Type B pancreatic cell (in vitro differentiated cells): ENCODE measurements at regions not wholly inside any gene's neighbourhood (a gene's known extent, or its start where the extent isn't known, plus 50 kb on each side); places are given as distances from the start of the nearest gene placed in this dataset.

Experiments
- DNase-seq: peaks from one replicate; pipeline ENCODE4 v3.0.0; 2021; ENCODE audit warnings: mixed read lengths; ENCODE audit not compliant: unreplicated experiment; ENCODE audit errors: extremely low spot score
- H3K27ac Mint-ChIP-seq: 2 replicates; pipeline ENCODE4 v1.8.0; 2021; ENCODE audit warnings: mild to moderate bottlenecking, mixed read lengths
- H3K27me3 Mint-ChIP-seq: 2 replicates; pipeline ENCODE4 v1.8.0; 2021; ENCODE audit warnings: mixed read lengths
- H3K36me3 Mint-ChIP-seq: 2 replicates; pipeline ENCODE4 v1.8.0; 2021; ENCODE audit warnings: mixed read lengths
- H3K4me1 Mint-ChIP-seq: one replicate; pipeline ENCODE4 v1.8.0; 2021; ENCODE audit warnings: mixed read lengths; ENCODE audit not compliant: unreplicated experiment
- H3K4me3 Mint-ChIP-seq: 2 replicates; pipeline ENCODE4 v1.8.0; 2021; ENCODE audit warnings: mild to moderate bottlenecking, mixed read lengths
- H3K9me3 Mint-ChIP-seq: 2 replicates; pipeline ENCODE4 v1.8.0; 2021; ENCODE audit warnings: mixed read lengths
- TF ChIP-seq, protein P1 (sequence below): fragments of 200-600 bp; sonication (generic); conservative IDR thresholded peaks from 2 replicates; pipeline ENCODE4 v1.5.0; 2021; ENCODE audit warnings: antibody characterized with exemption, mild to moderate bottlenecking

DNA sequence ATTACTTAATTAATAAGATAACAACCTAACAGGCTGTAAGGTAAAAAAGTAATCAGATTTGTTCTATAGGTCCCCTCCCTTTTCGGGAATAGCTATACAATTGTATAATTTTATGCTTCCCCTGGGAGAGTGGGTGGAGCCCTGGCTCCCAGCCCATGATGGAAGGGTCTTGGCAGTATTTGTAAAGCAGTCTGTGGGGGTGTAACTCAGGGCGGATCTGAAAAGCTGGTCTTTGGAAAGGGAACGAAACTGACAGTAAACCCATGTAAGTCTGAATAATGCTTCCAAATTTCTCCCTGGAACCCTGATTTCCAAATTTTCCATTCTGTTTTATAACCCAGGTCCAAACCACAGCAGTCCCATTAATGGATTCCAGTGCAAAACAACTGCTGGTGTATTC is 110.4 kb downstream of the DAD1 start:
- H3K27ac Mint-ChIP-seq: no peak overlapping the region
- DNase-seq: no peak
- H3K9me3 Mint-ChIP-seq: no peaks in the 10 kb centered on the region
- H3K4me1 Mint-ChIP-seq: peaks cover 48% of the 10 kb centered on the region
- peaks cover 46% of the 10 kb centered on the region for H3K27me3 Mint-ChIP-seq
- TF ChIP-seq, protein P1, sequence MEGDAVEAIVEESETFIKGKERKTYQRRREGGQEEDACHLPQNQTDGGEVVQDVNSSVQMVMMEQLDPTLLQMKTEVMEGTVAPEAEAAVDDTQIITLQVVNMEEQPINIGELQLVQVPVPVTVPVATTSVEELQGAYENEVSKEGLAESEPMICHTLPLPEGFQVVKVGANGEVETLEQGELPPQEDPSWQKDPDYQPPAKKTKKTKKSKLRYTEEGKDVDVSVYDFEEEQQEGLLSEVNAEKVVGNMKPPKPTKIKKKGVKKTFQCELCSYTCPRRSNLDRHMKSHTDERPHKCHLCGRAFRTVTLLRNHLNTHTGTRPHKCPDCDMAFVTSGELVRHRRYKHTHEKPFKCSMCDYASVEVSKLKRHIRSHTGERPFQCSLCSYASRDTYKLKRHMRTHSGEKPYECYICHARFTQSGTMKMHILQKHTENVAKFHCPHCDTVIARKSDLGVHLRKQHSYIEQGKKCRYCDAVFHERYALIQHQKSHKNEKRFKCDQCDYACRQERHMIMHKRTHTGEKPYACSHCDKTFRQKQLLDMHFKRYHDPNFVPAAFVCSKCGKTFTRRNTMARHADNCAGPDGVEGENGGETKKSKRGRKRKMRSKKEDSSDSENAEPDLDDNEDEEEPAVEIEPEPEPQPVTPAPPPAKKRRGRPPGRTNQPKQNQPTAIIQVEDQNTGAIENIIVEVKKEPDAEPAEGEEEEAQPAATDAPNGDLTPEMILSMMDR: no peak
- no peaks in the 10 kb centered on the region for H3K36me3 Mint-ChIP-seq
- no peak overlapping the region for H3K4me3 Mint-ChIP-seq

DNA sequence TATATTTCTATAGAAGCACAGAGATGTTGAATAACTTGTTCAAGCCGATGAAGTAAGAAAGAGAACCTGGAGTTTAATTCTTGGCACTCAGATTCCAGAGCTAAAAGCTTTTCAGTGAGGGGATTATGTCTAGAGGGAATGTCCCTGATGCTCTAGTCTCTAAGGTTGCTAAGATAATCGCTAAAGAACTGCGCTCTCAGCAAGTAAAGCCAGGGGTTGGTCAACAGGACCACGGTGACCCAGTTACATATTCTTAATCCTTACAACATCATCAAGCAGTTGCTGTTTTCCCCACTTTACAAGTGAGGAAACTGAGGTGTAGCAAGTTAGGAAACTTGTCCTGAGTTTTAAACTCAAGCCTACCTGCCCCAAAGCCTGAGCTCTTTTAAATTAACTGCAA is 110.8 kb downstream of the DAD1 start:
- no peaks in the 10 kb centered on the region for H3K36me3 Mint-ChIP-seq
- H3K27ac Mint-ChIP-seq: no peak overlapping the region
- peaks cover 45% of the 10 kb centered on the region for H3K27me3 Mint-ChIP-seq
- no peak for DNase-seq
- no peak overlapping the region for H3K4me3 Mint-ChIP-seq
- H3K4me1 Mint-ChIP-seq: peaks cover 46% of the 10 kb centered on the region
- TF ChIP-seq, protein P1: no peak
- H3K9me3 Mint-ChIP-seq: no peaks in the 10 kb centered on the region

DNA sequence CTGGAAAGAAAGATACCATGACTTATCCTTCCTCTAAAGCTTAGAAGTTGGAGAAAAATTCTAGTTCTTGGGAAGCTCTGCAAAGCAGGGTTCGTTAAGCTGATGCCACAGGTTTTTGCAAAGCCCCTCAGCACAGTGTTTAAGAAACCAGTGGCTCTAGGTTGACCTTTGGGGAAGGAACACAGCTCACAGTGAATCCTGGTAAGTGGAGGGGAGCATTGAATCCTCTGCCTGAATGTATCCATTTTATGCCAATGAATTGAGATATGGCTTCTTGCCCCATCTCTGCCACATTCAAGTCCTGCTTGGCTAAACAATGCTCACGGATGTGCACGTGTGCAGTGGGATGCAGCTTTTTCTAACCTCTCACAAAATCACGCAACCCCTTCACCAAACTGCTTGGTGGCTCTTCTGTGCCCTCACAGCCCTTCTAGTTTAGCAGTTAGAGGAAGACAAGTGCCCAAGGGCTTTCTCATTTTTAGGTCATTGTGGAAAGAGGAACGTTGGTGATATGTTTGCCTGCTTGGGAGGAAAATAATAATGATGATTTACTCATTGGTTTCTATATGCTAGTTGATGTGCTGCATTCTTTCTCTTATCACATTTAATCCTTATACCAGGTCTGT is 111.3 kb downstream of the DAD1 start:
- H3K4me3 Mint-ChIP-seq: no peak overlapping the region
- DNase-seq: no peak
- peaks cover 42% of the 10 kb centered on the region for H3K4me1 Mint-ChIP-seq
- no peak overlapping the region for H3K27ac Mint-ChIP-seq
- TF ChIP-seq, protein P1: no peak
- no peaks in the 10 kb centered on the region for H3K36me3 Mint-ChIP-seq
- no peaks in the 10 kb centered on the region for H3K9me3 Mint-ChIP-seq
- peaks cover 49% of the 10 kb centered on the region for H3K27me3 Mint-ChIP-seq

DNA sequence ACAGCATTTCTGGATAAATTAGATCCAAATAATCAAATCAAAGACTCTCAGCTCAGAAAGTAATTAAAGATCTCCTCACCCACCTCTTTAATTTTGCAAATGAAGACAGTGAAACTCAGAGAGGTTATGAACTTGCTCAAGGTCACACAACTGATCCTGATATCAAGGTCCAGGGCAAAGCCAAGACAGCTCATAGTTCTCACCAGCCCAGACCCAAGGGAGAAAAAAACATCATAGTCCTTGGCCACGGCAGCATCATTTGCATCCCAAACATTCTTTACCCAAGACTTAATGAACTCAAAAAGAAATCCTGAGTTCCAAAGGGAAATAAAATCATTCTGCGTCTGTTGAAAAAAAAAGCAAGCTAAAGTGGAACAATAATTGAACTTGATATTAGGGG is 112.1 kb downstream of the DAD1 start:
- peaks cover 47% of the 10 kb centered on the region for H3K27me3 Mint-ChIP-seq
- H3K4me1 Mint-ChIP-seq: peaks cover 36% of the 10 kb centered on the region
- no peak overlapping the region for H3K27ac Mint-ChIP-seq
- no peaks in the 10 kb centered on the region for H3K9me3 Mint-ChIP-seq
- H3K4me3 Mint-ChIP-seq: no peak overlapping the region
- no peak for DNase-seq
- H3K36me3 Mint-ChIP-seq: no peaks in the 10 kb centered on the region
- TF ChIP-seq, protein P1: no peak

DNA sequence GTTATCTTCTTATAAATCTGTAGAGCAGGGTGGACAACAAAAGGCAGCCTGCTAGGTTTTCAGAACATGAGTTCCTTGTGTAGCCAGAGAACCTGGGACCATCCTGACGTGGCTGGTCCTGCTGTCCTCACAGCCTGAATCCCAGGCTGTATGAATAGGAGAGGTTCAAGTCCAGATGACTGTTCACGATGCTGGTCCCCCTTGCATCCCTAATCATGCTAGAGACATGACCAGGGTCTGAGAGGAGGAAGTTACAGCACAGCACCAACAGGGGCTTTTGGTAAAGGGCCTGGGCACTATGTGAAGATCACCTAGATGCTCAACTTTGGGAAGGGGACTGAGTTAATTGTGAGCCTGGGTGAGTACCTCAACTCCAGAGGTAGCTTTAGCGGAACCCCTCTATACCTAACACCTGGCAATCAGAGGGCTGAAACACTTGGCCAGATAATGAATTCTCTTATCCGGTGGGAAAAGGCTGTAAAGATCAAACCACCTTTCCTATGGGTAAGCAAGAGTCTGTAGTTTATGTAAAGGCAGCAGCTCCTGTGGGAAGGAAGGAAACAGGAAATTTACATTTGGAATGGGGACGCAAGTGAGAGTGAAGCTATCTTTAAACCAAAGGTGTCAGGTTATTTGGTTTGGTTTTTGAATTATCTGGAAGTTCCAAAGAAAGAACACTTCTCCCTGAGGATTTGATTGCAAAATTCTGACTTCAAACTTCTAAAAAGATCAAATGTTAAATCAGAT is 112.8 kb downstream of the DAD1 start:
- H3K9me3 Mint-ChIP-seq: no peaks in the 10 kb centered on the region
- no peak overlapping the region for H3K4me3 Mint-ChIP-seq
- H3K4me1 Mint-ChIP-seq: peaks cover 33% of the 10 kb centered on the region
- H3K27me3 Mint-ChIP-seq: peaks cover 41% of the 10 kb centered on the region
- no peak overlapping the region for H3K27ac Mint-ChIP-seq
- TF ChIP-seq, protein P1: no peak
- no peak for DNase-seq
- no peaks in the 10 kb centered on the region for H3K36me3 Mint-ChIP-seq
